Limb (tissue), 2 donors: ENCODE measurements at regions not wholly inside any gene's neighbourhood (a gene's known extent, or its start where the extent isn't known, plus 50 kb on each side); places are given as distances from the start of the nearest gene placed in this dataset.

ENCODE experiments used
- DNase-seq, 2 donors: peaks; one replicate each; pipeline ENCODE4 v3.0.0-alpha.2; 2016; ENCODE audit errors: extremely low spot score in 2 of 2

DNA sequence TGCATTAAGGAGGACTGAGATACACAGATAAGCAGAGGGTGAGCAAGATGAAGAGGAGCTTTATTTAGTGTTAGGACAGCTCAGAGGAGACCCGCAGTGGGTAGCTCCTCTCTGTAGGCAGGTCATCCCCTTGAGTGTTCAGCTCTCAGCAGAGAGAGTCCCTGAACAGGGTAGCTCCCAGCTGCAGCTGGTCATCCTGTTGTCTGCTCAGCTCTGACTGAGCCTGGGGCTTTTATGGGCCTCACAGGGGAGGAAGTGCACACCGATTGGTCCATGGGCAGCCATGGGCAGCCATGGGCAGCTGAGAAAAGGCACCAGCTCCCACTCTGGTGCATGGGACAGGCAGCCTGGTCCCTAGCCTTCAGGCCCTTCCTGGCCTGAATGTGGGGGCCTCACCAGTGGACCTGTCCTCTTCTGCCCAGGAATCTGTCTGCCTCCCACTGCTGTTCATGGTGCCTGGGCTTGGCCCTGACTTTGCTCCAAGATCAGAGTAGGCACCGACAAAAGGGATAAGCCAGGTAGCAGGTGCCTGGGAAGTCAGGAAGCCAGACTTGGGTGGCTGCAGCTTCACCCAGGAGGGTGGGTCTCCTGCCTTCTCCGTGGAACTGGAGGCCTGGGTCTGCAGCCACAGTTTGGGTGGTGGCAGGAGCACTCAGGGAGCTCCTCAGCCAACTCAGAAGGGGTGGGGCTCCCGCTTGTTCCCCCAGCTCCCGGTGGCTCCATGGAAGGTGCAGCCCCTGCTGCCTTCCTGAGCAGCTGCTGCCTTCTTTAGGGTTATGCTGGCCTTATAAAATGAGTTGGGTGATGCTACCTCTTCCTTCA, 54.7 kb downstream of the MYEOV start:
- DNase-seq: peak in 1 of 2 donors; percentile 13

DNA sequence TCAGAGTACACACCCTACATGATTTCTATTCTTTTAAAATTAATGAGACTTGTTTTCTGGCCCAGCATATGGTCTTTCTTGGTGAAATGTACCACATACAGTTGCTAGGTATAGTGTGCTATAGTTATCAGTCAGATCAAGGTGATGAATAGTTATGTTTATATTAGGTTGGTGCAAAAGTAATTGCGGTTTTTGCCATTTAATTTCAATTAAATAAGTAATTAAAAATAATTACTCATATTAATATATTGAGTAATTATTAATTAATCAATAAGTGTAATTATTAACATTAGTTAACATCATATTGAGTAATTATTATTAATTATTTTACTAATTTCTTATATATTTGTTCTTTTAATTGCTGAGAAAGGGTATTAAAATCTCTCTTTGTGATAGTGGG, 56.1 kb downstream of the MYEOV start:
- DNase-seq: no peak

DNA sequence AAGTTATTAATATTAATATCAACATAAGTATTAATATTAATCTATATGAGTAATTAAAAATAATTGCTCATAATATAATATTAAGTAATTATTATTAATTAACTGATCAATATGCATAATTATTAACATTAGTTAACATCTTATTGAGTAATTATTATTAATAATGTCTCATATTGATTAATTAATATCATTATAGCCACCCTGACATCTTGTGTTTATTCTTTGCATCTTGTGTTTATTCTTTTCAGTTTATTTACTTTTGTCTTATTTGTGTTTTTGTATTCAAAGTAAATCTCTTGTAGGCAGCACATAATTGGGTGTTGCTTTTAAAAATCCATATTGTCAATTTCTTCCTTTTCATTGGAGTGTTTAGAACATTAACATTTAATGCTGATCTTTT, 56.6 kb downstream of the MYEOV start:
- no peak for DNase-seq

DNA sequence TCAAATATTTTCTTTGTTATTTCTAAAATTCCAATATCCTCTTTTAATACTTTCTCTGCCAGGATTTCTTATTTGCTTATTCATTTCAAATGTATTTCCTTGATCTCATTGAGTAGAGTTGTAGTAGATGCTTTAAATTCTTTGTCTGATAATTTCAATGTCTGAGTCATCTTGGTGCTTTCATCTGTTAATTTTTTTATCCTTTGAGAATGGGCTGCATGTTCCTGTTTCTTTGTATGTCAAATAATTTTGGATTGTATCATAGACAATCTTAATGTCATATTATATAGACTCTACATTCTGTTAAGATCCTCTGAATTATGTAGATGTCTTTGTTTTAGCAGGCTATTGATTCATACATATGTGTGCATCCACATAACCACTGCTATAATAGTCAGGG, 57.5 kb downstream of the MYEOV start:
- no peak for DNase-seq

DNA sequence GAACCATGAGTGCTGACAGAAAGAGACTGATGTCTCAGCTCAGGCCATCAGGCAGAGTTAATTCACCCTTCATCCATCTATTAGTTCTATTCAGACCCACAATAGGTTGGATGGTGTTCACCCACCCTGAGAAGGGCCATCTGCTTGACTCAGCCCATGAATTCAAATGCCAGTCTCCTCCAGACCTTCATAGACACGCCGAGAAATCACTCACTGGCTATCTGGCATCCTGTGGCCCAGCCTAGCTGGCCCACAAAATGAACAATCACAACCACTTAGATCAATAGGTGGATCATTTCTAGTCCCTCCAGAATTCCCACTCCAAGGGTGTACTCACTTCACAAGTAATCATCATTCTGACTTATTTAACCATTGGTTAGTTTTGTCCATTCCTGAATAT, 58.2 kb downstream of the MYEOV start:
- no peak for DNase-seq

DNA sequence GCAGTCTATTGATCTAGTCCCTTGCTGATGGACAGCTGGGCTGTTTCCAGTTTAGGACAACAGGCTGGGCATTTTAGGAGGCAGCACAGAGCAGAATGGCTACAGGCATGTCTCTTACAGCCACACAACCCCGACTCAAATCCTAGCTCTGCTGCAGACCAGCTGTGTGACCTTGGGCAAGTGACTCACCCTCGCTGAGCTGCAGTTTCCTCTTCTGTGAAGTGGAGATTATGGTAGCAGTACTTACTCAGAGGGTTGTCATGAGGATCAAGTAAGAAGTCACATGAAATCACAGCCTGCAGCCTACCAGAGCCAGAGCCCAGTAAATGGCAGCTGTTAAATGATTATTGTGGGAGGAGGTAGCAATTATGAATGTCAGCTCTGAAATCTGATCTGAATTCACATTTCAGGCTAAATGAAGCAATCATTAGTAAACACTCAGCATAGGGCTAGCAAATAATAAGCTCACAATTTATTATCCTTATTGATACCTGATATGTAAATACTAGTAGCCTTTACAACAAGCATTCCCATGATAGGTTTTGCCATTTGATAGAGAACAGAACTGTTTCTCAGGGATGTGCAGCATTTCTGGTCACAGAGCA, 58.9 kb downstream of the MYEOV start:
- DNase-seq: peak in 1 of 2 donors; percentile 14

DNA sequence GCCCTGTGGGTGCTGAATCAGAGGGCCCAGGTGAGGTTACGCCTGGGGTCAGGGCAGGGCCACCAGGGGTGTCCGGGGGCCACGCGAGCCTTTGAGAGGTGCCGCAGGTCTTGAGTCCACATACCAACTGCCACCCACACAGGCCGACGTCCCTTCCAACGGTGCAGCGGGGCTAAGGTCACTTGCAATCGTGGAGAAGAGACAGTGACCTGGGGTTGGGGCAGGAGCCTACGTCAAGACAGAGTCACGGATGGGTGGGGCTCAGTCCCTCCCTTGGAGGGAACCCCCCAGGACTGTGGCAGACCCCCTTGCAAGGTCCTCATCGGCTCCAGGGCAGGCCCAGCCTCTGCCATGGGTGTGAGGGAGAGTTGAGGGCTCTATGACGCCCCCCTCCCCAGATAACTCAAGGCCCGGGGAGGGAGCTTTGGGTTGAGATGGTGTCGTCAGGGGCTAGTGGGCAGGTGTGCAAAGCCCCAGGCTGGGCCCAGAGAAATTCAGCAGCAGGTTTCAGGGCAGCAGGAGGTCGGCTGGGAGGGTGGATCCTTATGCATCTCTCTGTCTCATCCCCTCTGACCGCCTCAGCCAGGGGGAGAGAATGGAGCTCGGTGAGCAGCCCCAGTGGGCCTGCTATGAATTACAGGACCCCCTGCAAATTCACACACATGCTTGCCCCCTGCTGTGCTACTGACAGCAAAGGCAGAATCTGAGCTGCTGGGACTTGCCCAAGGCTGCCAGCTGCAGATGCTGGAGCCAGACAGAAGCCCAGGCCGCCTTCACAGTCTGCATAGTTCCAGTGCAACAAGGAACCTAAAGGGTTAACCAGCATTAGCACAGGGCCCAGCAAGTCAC, 60.0 kb downstream of the MYEOV start:
- peak in 1 of 2 donors; percentile 28 for DNase-seq

DNA sequence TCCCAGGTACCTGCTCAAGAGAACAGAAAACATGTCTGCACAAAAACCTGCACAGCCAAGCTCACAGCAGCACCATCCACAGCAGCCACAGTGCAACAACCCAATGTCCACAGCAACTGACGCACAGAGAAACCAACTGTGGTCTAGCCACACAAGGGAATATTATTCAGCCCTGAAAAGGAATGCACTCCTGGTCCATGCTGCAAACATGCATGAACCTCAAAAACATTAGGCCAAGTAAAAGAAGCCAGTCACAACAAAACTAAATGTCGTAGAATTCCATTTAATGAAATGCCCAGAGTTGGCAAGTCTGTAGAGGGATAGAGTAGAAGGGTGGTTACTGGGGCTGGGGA, 60.6 kb downstream of the MYEOV start:
- DNase-seq: no peak

DNA sequence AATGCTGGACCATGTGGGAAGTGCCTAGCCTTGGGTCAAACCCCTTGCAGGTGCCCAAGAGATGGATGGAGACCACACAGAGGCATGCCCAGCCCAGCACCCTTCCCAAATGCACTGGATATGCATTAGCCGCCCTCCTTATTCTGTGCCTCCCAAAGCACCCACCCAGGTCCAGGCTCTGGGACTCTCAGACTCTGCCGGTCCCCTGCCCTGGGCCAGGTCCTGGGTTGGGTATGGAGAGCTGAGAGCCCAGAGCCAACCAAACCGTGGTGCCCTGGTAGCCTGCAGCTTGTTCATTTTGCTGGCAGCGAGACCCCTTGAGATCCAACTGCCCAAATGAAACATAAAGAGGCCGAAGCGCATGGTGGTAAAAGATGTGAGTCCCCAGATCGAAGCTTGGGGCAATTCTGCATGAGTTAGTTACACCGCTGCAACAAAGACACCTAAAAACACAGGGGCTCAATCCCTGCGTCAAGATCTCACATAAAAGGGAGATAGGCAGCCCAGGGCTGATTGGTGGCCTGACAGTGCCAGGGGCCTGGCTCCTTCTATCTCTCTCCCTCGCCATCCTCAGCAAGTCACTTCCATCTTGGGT, 61.5 kb downstream of the MYEOV start:
- DNase-seq: peak in 1 of 2 donors; percentile 17

DNA sequence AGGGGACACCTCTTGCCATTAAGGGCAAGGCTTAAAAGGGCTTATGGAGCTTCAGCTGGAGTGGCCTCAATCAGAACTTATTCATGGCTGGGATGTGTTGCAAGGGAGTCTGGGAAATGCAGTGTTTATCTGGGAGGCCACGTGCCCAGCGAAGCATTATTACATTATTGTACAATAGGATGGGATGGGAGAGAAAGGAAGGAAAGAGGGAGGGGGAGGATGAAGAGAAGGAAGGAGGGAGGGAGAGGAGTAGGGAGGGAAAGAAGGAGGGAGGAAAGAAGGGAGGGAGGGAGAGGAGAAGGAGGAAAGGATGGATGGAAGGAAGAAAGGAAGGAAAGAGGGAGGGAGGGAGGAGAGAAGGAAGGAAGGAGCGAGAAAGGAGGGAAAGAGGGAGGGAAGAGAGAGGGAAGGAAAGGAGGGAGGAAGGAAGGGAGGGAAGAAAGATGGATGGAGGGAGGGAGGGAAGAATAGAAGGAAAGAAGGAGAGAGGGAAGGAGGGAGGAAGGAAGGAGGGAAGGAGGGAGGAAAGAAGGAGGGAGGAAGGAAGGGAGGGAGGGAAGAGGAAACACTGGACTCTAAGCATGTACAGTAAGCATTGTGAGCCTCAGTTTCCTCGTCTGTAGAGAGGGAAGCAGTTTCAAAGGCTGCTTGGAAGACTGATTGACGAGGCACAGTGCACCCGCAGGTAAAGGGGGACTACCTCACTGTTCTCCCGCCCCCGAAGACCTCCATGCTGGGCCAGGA, 62.2 kb downstream of the MYEOV start:
- DNase-seq: peak in 1 of 2 donors; percentile 6

DNA sequence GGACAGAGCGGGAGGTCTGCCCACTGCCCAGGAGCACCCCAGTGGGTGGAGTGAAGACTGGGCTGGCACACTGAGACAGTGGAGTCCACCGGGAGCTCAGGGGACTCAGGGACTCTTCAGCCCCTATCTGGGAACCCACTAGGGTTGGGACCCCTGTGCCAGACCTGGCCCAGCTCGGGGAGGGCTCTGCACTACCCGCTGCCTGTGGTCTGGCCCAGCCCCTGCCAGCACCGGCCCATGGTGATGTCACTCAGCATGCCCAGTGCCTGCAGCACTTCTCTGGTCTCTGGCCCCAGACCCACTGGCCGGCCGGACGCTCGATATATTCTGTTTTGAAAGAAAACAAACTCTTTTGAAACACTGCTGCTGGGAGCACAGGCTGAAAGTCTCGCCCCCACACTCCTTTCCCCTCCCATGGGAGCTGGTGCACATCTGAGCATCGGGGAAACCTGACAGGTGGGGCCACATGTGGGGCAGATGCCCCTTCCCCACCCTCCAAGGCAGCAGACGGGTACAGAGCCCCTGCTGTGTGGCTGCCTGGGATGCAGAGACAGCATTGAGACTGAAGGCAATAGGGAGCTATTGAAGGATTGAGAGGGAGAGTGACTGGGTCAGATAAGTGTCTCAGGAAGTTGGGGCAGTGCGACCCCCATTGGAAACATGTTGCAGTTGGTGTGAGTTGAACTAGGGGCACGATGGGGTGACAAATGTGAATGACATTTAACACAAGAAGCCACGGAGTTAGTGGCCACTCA, 62.9 kb downstream of the MYEOV start:
- DNase-seq: peak in 1 of 2 donors; percentile 18

DNA sequence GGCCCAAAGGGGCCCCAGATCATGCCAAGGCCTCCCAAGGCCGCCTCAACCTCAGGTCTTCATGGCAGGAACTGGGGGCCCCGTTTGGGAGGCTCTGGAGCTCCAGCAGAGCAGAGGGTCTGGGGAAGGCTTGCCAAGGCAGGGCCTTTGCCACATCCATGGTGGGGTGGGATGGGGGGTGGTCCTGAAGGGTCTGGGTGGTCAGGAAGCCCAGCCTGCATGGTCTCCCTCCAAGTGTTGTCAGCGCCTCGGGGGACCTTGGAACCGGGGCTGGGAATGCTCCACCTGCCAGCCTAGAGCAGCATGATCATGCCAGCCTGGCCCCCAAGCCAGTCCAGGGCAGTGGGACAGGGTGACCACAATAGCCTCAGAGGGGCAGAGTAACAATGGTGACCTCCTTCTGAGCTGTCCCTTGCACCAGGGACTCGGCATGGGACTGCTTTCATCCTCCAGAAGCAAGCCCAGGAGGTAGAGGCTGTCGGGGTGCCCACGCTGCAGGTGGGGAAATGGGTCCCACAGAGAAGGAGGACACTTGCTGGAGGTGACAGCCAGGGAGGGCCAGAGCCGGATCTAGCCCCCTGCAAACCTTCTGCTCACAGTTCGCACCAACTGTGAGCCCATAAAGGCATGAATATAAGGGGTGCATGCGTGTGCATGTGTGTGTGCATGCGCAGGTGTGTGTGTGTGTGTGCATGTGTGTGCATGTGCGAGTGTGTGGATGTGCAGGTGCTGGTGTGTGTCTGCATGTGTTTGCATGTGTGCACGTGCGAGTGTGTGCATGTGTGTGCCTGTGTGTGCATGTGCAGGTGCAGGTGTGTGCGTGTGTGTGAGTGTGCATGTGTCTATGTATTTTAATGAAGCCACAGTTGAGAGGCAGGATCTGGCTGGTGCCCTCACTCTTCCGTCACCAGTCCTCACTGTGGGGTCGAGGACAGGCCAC, 63.8 kb downstream of the MYEOV start:
- peak in 1 of 2 donors; percentile 17 for DNase-seq

DNA sequence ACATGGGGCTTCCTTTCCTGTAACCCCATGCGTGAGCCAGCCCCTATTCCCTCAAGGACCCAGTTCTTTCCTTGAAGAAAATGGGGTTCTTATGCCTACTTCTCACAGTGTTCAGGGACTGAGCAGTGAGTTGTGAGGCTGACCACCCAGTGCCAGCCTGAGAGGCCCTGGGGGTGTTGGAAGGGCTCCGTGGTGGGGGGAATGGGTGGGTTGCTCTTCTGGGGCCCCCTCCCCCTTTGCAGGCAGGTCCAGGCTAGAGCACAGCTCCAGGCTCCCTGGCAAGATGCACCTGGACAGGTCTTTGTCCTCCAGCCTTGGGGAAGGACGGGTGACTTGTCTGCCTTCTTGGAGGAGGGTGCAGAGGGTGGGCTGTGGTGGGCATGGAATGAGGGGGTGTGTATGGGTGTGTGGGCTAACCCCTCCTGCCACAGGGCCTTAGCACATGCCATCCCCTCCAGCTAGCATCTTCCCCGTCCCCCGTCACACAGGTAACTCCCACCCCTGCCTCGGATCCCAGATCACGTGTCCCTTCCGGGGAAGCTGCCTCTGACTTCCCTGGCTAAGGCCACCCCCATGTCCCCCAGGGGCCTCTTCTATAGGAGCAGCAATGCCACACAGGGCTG, 64.6 kb downstream of the MYEOV start:
- DNase-seq: peak in 1 of 2 donors; percentile 16

DNA sequence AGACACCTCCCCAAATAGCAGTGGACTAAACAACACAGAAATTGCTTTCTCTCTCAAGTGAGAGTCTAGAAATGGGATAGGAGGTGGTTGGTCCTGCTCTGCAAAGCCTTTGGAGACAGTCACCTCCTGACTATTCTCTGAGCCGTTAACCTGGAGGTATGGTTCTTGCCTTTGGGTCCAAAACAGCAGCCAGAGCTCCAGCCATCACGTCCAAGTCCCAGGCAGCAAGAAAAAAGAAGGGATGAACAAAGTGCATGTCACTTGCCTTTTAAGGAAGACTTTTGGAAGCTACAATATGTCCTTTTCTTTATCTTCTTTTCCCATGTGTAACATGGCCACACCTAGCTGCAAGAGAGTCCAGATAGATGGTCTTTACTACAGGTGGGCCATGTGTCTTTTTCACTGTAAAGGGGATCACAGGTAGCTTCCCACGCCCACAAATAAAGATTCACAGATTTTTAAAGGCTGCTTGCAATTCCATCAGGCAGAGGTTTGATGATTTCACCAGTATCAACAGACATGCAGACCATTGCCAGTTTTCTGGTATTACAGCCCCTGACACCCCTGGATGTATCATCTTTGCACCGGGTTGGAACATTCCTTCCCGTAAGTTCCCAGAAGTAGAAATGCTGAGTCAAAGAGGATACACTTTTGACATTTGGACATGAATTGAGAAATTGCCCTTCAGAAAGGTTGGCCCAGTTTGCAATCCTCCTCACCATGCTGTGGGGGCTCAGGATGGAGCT, 66.0 kb downstream of the MYEOV start:
- DNase-seq: peak in 1 of 2 donors; percentile 7

DNA sequence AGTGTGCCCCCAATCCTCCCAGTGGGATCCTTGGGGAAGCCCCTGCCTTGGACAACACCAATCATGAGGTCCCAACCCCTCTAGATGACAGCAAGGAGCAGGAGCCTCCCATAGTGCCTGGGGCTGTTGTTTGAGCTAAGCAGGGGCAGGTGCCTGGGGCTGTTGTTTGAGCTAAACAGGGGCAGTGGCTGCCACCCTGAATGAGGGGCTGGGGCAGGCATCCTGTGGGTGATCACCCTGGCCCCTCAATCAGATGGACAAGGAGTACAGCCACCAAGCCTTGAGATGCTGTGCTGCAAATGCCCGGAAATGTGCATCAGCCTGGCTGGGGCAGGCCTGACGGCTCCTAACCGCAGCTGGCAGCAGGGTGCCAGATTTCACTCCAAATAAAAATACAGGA, 66.7 kb downstream of the MYEOV start:
- no peak for DNase-seq

DNA sequence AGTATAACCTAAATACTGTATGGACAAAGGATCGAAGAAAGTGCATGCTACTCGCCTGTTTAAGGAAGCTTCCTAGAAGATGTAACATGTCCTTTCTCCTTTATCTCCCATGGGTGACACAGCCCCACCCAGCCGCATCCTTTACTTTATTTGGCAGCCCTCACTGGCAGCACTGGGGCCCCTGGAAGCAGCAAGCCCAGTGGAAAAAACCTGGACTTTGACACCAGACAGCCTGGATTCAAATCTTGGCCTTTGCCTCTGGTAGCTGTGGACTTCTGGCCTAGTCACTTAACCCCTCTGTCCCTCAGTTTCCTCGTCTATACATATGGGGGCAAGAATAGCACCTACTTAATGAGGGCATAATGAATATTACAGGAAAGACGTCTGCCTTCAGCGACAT, 67.1 kb downstream of the MYEOV start:
- DNase-seq: no peak

DNA sequence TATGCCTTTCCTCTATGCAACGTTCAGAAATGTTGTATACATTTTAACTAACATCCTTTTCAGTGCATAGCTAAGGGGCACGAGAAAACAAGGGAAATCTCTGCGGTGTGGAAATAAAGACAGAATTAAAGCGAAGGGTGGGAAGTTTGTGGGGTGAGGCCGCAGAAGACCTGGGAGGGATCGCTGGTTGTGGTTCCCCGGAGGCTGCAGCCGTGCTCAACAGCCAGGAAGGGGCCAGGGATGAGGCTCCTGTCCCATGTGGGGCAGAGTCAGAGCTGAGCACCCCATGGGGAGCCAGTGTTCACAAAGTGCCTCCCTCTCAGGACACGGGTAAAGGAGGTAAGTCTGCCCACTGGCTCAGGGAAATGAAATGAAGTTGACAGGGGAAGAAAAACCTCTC, 67.5 kb downstream of the MYEOV start:
- peak in 1 of 2 donors; percentile 10 for DNase-seq

DNA sequence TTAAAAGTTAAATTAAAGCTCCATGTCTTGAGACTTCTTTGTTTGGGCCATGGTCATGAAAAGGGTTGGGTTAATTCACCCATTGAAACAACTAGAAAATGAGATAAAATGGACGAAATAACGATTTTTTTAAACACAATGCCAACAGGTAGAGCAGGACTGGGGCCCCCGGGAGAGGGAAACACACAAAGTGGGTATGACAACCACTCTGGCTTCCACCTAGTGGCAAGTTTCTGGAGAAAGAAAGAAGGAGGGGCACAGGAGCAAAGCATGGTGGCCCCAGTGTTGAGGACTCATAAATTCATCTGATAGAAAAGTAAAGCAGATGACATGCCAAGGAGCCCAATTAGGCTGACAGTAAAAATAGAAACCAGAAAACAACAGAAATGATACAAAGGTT, 68.4 kb downstream of the MYEOV start:
- DNase-seq: no peak
